ENCODE measurements at regions not wholly inside any gene's neighbourhood (a gene's known extent, or its start where the extent isn't known, plus 50 kb on each side); places are given as distances from the start of the nearest gene placed in this dataset.

- Histone ChIP-seq H3K27ac (ENCODE audit: low read depth, low read length, poor library complexity, severe bottlenecking) (no peak overlapping the region), H3K4me1 (ENCODE audit: insufficient read depth, low read length, poor library complexity, severe bottlenecking) (no peaks in the 10 kb centered on the region), H3K27me3 (replicated peaks; ENCODE audit: insufficient read depth, low read depth, low read length, poor library complexity) (no peaks in the 10 kb centered on the region), H3K9me3 (ENCODE audit: low read depth, low read length, poor library complexity, severe bottlenecking) (no peaks in the 10 kb centered on the region), H3K4me3 (ENCODE audit: low read depth, low read length, poor library complexity, severe bottlenecking) (no peak overlapping the region), H3K36me3 (ENCODE audit: insufficient read depth, low read length, poor library complexity, severe bottlenecking) (no peaks in the 10 kb centered on the region)
- POLR2A ChIA-PET (ENCODE audit: low non-redundant PET) = interaction anchor here (0.6 kb wide), 1 partner anchor 606 kb away, joined by 3 read pairs; no protein-coding TSS in a partner anchor
- BruUV-seq (replicated peaks) = no TSS peak
- CTCF ChIA-PET = no interaction called here
- no peak for TF ChIP-seq CTCF (conservative IDR thresholded peaks at IDR 0.05; ENCODE audit: low read depth, low read length)
- TF ChIP-seq EZH2 (IDR thresholded peaks at IDR 0.05; ENCODE audit: borderline replicate concordance, low read depth, low read length, poor library complexity, severe bottlenecking) = no peak
- intact Hi-C loops (cut with micrococcal nuclease; ENCODE audit: unreplicated experiment) = no loop called here
- no peak for DNase-seq (ENCODE audit: low spot score)
Observed at GRCh38 chr16:26598998-26599784, 467.5 kb upstream of the C16orf82 start.

- no peak for DNase-seq (ENCODE audit: low spot score)
- CTCF ChIA-PET = no interaction called here
Observed at GRCh38 chr16:26599785-26600104, 467.0 kb upstream of the C16orf82 start.

GRCh38 chr16:26601335-26601734 is 465.4 kb upstream of the C16orf82 start:
- CTCF ChIA-PET = no interaction called here
- no peak overlapping the region for H3K4me3 ChIP-seq (ENCODE audit: low read depth, low read length, poor library complexity, severe bottlenecking)
- no peak for TF ChIP-seq EZH2 (IDR thresholded peaks at IDR 0.05; ENCODE audit: borderline replicate concordance, low read depth, low read length, poor library complexity, severe bottlenecking)
- no peak for TF ChIP-seq CTCF (conservative IDR thresholded peaks at IDR 0.05; ENCODE audit: low read depth, low read length)
- BruUV-seq (replicated peaks) = no TSS peak
- no peaks in the 10 kb centered on the region for H3K9me3 ChIP-seq (ENCODE audit: low read depth, low read length, poor library complexity, severe bottlenecking)
- no peak for DNase-seq (ENCODE audit: low spot score)
- H3K36me3 ChIP-seq (ENCODE audit: insufficient read depth, low read length, poor library complexity, severe bottlenecking) = no peaks in the 10 kb centered on the region
- POLR2A ChIA-PET (ENCODE audit: low non-redundant PET) = no interaction called here
- no peak overlapping the region for H3K27ac ChIP-seq (ENCODE audit: low read depth, low read length, poor library complexity, severe bottlenecking)
- H3K27me3 ChIP-seq (replicated peaks; ENCODE audit: insufficient read depth, low read depth, low read length, poor library complexity) = no peaks in the 10 kb centered on the region
- intact Hi-C loops (cut with micrococcal nuclease; ENCODE audit: unreplicated experiment) = no loop called here
- H3K4me1 ChIP-seq (ENCODE audit: insufficient read depth, low read length, poor library complexity, severe bottlenecking) = no peaks in the 10 kb centered on the region

More at GRCh38 chr16:26599785-26600104, 467.0 kb upstream of the C16orf82 start:
- no peaks in the 10 kb centered on the region for H3K9me3 ChIP-seq (ENCODE audit: low read depth, low read length, poor library complexity, severe bottlenecking)
- H3K27ac ChIP-seq (ENCODE audit: low read depth, low read length, poor library complexity, severe bottlenecking) = no peak overlapping the region
- no TSS peak for BruUV-seq (replicated peaks)
- no peaks in the 10 kb centered on the region for H3K36me3 ChIP-seq (ENCODE audit: insufficient read depth, low read length, poor library complexity, severe bottlenecking)
- intact Hi-C loops (cut with micrococcal nuclease; ENCODE audit: unreplicated experiment) = no loop called here
- no peak overlapping the region for H3K4me3 ChIP-seq (ENCODE audit: low read depth, low read length, poor library complexity, severe bottlenecking)
- H3K27me3 ChIP-seq (replicated peaks; ENCODE audit: insufficient read depth, low read depth, low read length, poor library complexity) = no peaks in the 10 kb centered on the region
- TF ChIP-seq EZH2 (IDR thresholded peaks at IDR 0.05; ENCODE audit: borderline replicate concordance, low read depth, low read length, poor library complexity, severe bottlenecking) (no peak), CTCF (conservative IDR thresholded peaks at IDR 0.05; ENCODE audit: low read depth, low read length) (no peak)
- H3K4me1 ChIP-seq (ENCODE audit: insufficient read depth, low read length, poor library complexity, severe bottlenecking) = no peaks in the 10 kb centered on the region
- POLR2A ChIA-PET (ENCODE audit: low non-redundant PET) = no interaction called here
